OCI-LY3 (cell line): ENCODE measurements at regions not wholly inside any gene's neighbourhood (a gene's known extent, or its start where the extent isn't known, plus 50 kb on each side); places are given as distances from the start of the nearest gene placed in this dataset.

Experiments
- EZH2phosphoT487 ChIP-seq: fragments of 200-600 bp; shearing (Covaris generic); IDR thresholded peaks from 2 replicates; pipeline ENCODE4 v1.6.1; 2018; ENCODE audit warnings: antibody characterized with exemption, mixed run types, low read depth
- TF ChIP-seq, protein P1 (sequence below): fragments of 200-600, 300-600 bp; sonication (generic); IDR thresholded peaks from 2 replicates; pipeline ENCODE4 v1.5.1; 2014; ENCODE audit warnings: antibody characterized with exemption, low read length, low read depth

DNA sequence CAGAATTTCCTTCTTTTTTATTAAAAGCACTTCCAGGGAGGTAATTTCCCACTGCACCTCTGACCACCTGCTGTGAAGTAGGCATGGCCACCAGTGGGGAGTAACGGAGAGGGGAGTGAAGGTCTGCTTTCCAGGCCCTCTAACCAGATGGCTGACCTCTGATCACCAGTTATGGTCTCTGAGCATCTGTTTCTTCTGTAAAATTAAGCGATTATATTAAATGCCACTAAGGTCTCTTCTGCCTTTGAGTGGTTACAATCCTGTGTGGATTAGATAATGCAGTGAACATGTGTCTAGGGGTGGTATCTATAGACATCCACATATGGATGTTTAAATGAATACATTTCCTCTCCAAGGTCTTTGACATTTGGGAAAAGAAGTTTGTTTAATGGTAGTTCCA is 199.6 kb downstream of the HERPUD2 start:
- TF ChIP-seq, protein P1, sequence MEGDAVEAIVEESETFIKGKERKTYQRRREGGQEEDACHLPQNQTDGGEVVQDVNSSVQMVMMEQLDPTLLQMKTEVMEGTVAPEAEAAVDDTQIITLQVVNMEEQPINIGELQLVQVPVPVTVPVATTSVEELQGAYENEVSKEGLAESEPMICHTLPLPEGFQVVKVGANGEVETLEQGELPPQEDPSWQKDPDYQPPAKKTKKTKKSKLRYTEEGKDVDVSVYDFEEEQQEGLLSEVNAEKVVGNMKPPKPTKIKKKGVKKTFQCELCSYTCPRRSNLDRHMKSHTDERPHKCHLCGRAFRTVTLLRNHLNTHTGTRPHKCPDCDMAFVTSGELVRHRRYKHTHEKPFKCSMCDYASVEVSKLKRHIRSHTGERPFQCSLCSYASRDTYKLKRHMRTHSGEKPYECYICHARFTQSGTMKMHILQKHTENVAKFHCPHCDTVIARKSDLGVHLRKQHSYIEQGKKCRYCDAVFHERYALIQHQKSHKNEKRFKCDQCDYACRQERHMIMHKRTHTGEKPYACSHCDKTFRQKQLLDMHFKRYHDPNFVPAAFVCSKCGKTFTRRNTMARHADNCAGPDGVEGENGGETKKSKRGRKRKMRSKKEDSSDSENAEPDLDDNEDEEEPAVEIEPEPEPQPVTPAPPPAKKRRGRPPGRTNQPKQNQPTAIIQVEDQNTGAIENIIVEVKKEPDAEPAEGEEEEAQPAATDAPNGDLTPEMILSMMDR = no peak
- no peak for TF ChIP-seq EZH2phosphoT487
